AG10803 (cell line): ENCODE measurements at regions not wholly inside any gene's neighbourhood (a gene's known extent, or its start where the extent isn't known, plus 50 kb on each side); places are given as distances from the start of the nearest gene placed in this dataset.
A peak's percentile ranks its signal among the peaks of the same experiment; 100 is the strongest.

Experiments
- DNase-seq: peaks from one replicate; pipeline ENCODE4 v3.0.0; 2010; ENCODE audit warnings: low read depth
- H3K4me3 ChIP-seq: 2 replicates; pipeline ENCODE4 v1.5.1; 2011; ENCODE audit warnings: mild to moderate bottlenecking, low read length, control low read depth
- TF ChIP-seq, protein P1 (sequence below): conservative IDR thresholded peaks from 2 replicates; pipeline ENCODE4 v1.5.1; 2011; ENCODE audit warnings: mild to moderate bottlenecking, low read length, control low read depth, inconsistent platforms

DNA sequence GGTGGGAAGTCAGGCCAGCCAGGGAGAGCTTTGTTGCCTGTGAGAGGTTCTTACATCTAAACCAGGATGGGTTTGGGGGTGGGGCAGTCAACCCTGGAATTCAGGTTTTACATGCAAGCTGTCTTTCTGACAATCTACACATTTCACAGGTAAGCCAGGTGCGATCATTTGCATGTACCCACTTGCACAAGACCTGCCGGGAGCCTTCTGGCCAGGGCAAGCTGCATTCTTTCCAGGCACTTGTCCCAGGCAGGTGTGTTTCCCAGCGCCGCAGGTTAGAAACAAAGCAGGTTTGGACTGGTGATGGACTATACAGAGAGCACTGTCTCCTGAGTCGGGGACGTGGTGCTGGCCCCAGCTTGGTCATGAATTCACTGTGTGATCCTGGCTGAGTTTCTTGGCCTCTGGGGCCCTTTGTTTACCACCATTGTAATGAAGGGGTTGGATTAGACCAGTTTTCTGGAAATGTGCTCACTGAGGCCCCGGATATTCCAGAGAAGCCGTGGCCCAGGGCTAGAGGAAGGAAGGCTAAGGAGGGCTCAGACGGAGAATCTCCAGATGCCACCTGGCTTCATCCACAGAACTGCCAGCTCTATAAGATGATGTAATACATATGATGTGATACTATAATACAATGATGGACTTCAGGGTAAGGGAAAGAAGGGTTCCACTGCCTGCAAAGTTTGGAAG, 205.2 kb upstream of the SVIL start:
- TF ChIP-seq, protein P1, sequence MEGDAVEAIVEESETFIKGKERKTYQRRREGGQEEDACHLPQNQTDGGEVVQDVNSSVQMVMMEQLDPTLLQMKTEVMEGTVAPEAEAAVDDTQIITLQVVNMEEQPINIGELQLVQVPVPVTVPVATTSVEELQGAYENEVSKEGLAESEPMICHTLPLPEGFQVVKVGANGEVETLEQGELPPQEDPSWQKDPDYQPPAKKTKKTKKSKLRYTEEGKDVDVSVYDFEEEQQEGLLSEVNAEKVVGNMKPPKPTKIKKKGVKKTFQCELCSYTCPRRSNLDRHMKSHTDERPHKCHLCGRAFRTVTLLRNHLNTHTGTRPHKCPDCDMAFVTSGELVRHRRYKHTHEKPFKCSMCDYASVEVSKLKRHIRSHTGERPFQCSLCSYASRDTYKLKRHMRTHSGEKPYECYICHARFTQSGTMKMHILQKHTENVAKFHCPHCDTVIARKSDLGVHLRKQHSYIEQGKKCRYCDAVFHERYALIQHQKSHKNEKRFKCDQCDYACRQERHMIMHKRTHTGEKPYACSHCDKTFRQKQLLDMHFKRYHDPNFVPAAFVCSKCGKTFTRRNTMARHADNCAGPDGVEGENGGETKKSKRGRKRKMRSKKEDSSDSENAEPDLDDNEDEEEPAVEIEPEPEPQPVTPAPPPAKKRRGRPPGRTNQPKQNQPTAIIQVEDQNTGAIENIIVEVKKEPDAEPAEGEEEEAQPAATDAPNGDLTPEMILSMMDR: no peak
- no peak overlapping the region for H3K4me3 ChIP-seq
- no peak for DNase-seq

GRCh38 chr10:29838539-29838938, 203.8 kb upstream of the SVIL start:
- TF ChIP-seq, protein P1: no peak

DNA sequence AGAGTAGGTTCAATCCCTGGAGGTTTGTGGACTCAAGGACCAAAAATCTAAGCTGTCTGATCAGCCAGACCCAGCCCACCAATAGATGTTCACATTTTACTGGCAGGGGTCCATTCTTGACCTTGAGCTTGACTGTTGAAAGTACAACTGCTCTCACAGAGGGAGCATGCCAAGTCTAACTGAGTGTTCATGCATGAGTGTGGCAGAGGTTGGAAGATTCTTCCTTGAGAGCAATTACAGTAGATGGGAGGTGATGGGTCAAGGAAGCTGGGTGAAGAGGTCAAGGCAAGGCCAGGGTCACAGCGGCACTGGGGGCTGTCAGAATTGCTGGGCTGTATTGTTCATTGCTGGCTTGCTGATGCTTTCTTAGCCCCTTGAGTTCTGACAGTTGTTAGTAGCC, 202.8 kb upstream of the SVIL start:
- no peak for DNase-seq
- no peak overlapping the region for H3K4me3 ChIP-seq
- TF ChIP-seq, protein P1: no peak

More at GRCh38 chr10:29838539-29838938, 203.8 kb upstream of the SVIL start:
- no peak overlapping the region for H3K4me3 ChIP-seq
- no peak for DNase-seq

DNA sequence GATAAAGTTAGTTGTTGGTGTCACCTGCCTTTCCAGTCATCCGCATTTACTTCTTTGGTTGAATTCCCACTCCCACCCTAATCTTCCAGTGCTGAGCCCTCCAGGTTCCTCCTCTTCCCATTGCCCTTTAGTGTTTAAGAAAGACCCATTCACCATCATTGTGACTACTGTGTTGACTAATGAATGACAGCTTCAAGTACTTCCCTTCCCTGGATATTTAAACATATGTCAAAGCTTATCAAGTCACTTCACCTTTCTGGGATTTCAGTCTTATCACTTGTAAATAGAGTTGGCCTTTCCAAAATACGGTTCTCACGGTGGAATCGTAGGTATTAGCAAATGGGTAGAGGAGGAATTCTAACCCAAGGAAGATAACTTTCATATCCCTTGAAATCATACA, 201.6 kb upstream of the SVIL start:
- no peak overlapping the region for H3K4me3 ChIP-seq
- TF ChIP-seq, protein P1: no peak
- DNase-seq: no peak

DNA sequence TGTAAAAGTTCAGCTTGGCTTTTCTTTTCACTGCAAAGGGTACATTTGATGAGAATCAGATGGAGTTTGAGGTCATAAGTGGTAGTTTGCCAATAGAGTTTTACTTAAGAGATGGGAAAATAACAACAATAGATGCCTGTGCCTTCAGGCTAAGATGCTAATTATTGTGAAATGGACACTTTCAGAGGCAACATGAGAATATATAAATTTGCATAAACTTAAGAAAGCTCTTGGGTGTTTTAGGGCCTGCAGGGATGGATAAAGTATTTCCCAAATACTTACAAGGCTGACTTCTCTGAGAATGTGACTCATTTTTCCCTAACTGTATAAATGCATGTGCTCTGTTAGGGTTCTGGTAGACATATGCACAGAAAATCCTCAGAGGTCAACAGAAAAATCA, 200.3 kb upstream of the SVIL start:
- peak; percentile 19 for DNase-seq
- TF ChIP-seq, protein P1: no peak
- H3K4me3 ChIP-seq: no peak overlapping the region

DNA sequence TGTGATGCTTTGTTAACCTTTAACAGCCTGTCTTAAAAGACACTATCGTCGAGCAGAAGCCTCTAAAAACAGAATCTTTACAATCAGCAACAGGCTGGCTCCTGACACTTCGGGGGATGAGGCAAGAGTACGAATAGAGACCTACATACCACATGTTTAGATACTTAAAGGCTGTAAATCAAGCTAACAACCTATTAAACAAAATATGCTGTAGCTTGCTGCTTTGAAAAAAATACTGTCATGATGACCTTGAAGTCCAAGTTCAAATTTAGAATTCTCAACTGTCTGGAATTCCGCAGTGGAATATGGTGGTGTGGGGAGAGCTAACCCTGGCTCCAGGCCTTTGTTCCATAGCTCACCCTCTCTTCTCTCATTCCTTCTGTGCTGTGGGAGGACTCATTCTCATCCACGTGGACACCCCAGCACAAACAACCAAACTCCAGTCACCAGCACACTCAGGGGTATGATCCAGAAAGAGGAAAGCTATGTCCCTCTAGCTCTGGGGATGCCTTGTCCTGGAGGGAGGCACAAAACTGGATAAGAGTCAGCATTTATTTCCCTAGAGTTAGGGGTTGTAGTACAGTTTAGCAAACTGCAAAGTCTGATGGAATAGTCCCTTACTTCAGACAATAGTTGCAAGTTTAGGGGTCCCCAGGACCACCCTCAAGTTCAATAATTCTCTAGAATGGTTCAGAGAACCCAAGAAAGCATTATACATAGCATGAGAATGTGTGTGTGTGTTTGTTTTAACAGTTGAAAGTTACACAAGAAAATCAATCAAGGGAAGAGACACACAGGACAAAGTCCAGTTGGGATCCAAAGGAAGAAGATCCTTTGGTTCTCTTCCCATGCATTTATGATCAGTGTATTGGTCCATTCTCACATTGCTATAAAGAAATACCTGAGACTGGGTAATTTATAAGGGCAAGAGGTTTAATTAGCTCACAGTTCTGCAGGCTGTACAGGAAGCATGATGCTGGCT, 196.1 kb upstream of the SVIL start:
- TF ChIP-seq, protein P1: no peak

More for the DNA sequence above, 196.1 kb upstream of the SVIL start:
- H3K4me3 ChIP-seq: no peak overlapping the region
- DNase-seq: no peak
